Heart right ventricle (tissue), 16 donors: ENCODE measurements at regions not wholly inside any gene's neighbourhood (a gene's known extent, or its start where the extent isn't known, plus 50 kb on each side); places are given as distances from the start of the nearest gene placed in this dataset.

Experiments used
- ATAC-seq, 8 donors: fragments of 200-7000 bp; cut with Tn5 transposase; one replicate each; pipeline ENCODE4 v1.9.1; 2020; ENCODE audit warnings: mild to moderate bottlenecking in 8 of 8, moderate library complexity in 8 of 8, moderate number of reproducible peaks in 1 of 8
- DNase-seq, 2 donors: peaks; one replicate each; pipeline ENCODE4 v3.0.0-alpha.2; 2020
- H3K27ac ChIP-seq, 10 donors: fragments of 200-600 bp; sonication (generic) in 2 of 10; one replicate each; pipeline versions ENCODE4 v1.5.0 to v1.8.0; 2020 to 2022; ENCODE audit warnings: mild to moderate bottlenecking in 3 of 10
- H3K27me3 ChIP-seq, 7 donors: fragments of 200-600 bp; one replicate each; pipeline ENCODE4 v1.8.0; 2021 to 2022; ENCODE audit warnings: mild to moderate bottlenecking in 2 of 7
- H3K36me3 ChIP-seq, 9 donors: fragments of 200-600 bp; sonication (generic) in 1 of 9; one replicate each; pipeline versions ENCODE4 v1.5.0 to v1.8.0; 2020 to 2022; ENCODE audit warnings: mild to moderate bottlenecking in 2 of 9
- H3K4me1 ChIP-seq, 9 donors: fragments of 200-600 bp; sonication (generic) in 1 of 9; one replicate each; pipeline versions ENCODE4 v1.5.0 to v1.8.0; 2020 to 2022; ENCODE audit warnings: mild to moderate bottlenecking in 4 of 9
- H3K4me3 ChIP-seq, 10 donors: fragments of 200-600 bp; sonication (generic) in 2 of 10; one replicate each; pipeline versions ENCODE4 v1.5.0 to v1.8.0; 2020 to 2022; ENCODE audit warnings: mild to moderate bottlenecking in 7 of 10, moderate library complexity in 2 of 10
- H3K9me3 ChIP-seq, 11 donors: fragments of 200-600 bp in 10 of 11; sonication (generic) in 2 of 11; one replicate each; pipeline versions ENCODE4 v1.5.0 to v1.8.0; 2013 to 2022; ENCODE audit warnings: mild to moderate bottlenecking in 2 of 11, control low read depth in 1 of 11, moderate library complexity in 1 of 11
- WGBS, 2 donors: extraction: QIAGEN DNeasy Blood & Tissue Kit; methylation state at CpG; one replicate each; pipeline ENCODE4 v1.1.7; 2013; ENCODE audit warnings: inconsistent platforms in 1 of 2; 5-methylcytosine and 5-hydroxymethylcytosine counted together
- intact Hi-C, 10 donors: fragments of 100-400 bp; cut with DNase I; formaldehyde crosslinking; loops; one replicate each; pipeline versions ENCODE4 v1.11.1 to v1.14.2; 2022
- TF ChIP-seq, protein P1 (sequence below), 9 donors: fragments of 200-600 bp; sonication (generic) in 2 of 9; IDR thresholded peaks; one replicate each; pipeline versions ENCODE4 v1.5.0 to v1.8.0; 2021 to 2022; ENCODE audit warnings: antibody characterized with exemption in 9 of 9, mild to moderate bottlenecking in 5 of 9, moderate library complexity in 1 of 9
- donor health status: Arrhythmogenic right ventricular cardiomyopathy.
- donor health status: ischemic (EF 13 %, LVEDD 7.1; RV severe dilation, severe dysfunction).
- donor health status: healthy with polysubstance abuse.
- donor health status: DM: no; HTN: yes; CAD: no.
- donor health status: DM: no; HTN: no; CAD: no.
- donor health status: ischemic (EF 25% LVEDD 6.9; RV normal size, moderate dysfunction).
- donor health status: ischemic (EF 25% LVEDD 5.7; RV mildly dilated, moderate dysfunction).
- donor health status: healthy.
- donor health status: DM: yes; HTN: yes; CAD: no.
- donor health status: Ischemic cardiomyopathy.
- donor health status: ischemic (EF 35%, LVEDD 5.7; RV mildly dilated, moderate dysfunction).
- donor health status: nonischemic (EF 11% LVEDD 7.7; RV severe dilation, severe dysfunction).
- donor health status: DM: yes; HTN: yes; CAD: no.
- donor health status: PGD.
- donor health status: ischemic (EF 29% LVEDD 5.4; RV normal size, mild dysfunction).
- donor health status: nonischemic (EF 23%, LVEDD 6.1; RV moderate dilation, normal function).

GRCh38 chr6:12578097-12578496 is 138.5 kb upstream of the PHACTR1 start:
- Histone ChIP-seq H3K4me1 (peaks cover 0 to 9% (median 3%) of the 10 kb centered on the region in 9 donors), H3K27me3 (no peaks in the 10 kb centered on the region), H3K36me3 (no peaks in the 10 kb centered on the region), H3K9me3 (no peaks in the 10 kb centered on the region), H3K4me3 (no peak overlapping the region), H3K27ac (no peak overlapping the region)
- ATAC-seq (no peak), DNase-seq (no peak)
- TF ChIP-seq, protein P1, sequence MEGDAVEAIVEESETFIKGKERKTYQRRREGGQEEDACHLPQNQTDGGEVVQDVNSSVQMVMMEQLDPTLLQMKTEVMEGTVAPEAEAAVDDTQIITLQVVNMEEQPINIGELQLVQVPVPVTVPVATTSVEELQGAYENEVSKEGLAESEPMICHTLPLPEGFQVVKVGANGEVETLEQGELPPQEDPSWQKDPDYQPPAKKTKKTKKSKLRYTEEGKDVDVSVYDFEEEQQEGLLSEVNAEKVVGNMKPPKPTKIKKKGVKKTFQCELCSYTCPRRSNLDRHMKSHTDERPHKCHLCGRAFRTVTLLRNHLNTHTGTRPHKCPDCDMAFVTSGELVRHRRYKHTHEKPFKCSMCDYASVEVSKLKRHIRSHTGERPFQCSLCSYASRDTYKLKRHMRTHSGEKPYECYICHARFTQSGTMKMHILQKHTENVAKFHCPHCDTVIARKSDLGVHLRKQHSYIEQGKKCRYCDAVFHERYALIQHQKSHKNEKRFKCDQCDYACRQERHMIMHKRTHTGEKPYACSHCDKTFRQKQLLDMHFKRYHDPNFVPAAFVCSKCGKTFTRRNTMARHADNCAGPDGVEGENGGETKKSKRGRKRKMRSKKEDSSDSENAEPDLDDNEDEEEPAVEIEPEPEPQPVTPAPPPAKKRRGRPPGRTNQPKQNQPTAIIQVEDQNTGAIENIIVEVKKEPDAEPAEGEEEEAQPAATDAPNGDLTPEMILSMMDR (IDR thresholded peaks at IDR 0.05), result no peak
- intact Hi-C loops, result no loop called here

GRCh38 chr6:12578751-12579150 is 137.8 kb upstream of the PHACTR1 start:
- no peak overlapping the region for H3K4me3 ChIP-seq
- TF ChIP-seq, protein P1 (IDR thresholded peaks at IDR 0.05), result no peak
- H3K4me1 ChIP-seq, result peaks cover 0 to 4% (median 0%) of the 10 kb centered on the region in 9 donors
- H3K27me3 ChIP-seq, result no peaks in the 10 kb centered on the region
- no peak for DNase-seq
- intact Hi-C loops, result no loop called here
- ATAC-seq, result no peak
- 96% methylated on average over 3 of the region's 3 CpGs for WGBS, 2 donors
- no peaks in the 10 kb centered on the region for H3K9me3 ChIP-seq
- no peak overlapping the region for H3K27ac ChIP-seq
- no peaks in the 10 kb centered on the region for H3K36me3 ChIP-seq

DNA sequence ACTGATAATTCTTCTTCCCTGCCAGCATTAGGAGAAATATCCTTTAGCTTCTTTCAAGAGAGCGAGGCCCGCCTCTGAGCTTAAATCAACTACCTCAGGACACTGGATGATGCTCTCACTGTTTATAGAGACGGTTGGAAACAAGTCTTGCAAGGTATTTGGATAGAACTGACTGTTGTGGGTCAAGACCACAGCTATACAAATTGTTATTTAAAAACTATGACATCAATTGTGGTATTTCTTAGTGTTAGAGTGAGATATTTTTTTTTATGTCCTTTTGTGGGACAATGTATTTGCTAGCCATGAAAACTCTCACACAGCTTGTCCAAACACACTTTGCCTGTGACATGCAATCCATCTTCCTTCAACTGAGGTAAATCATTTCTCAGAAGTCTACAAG is 136.3 kb upstream of the PHACTR1 start:
- no peaks in the 10 kb centered on the region for H3K27me3 ChIP-seq

GRCh38 chr6:12582421-12583110 is 134.0 kb upstream of the PHACTR1 start:
- Histone ChIP-seq H3K4me3 (no peak overlapping the region), H3K27ac (no peak overlapping the region), H3K9me3 (no peaks in the 10 kb centered on the region), H3K27me3 (no peaks in the 10 kb centered on the region), H3K36me3 (no peaks in the 10 kb centered on the region), H3K4me1 (peaks cover 0 to 24% (median 8%) of the 10 kb centered on the region in 9 donors)
- intact Hi-C loops, result no loop called here
- TF ChIP-seq, protein P1 (IDR thresholded peaks at IDR 0.05), result no peak
- ATAC-seq (no peak), DNase-seq (no peak)
- 81 to 82% methylated on average over 4 of the region's 4 CpGs for WGBS, 2 donors

More for the DNA sequence above, 136.3 kb upstream of the PHACTR1 start:
- H3K4me3 ChIP-seq, result no peak overlapping the region
- no peaks in the 10 kb centered on the region for H3K9me3 ChIP-seq
- H3K27ac ChIP-seq, result no peak overlapping the region
- WGBS, 2 donors, result 94 to 97% methylated on average over 3 of the region's 3 CpGs
- no peaks in the 10 kb centered on the region for H3K36me3 ChIP-seq
- TF ChIP-seq, protein P1 (IDR thresholded peaks at IDR 0.05), result no peak
- peaks cover 0 to 11% (median 3%) of the 10 kb centered on the region in 9 donors for H3K4me1 ChIP-seq
- no peak for ATAC-seq
- no peak for DNase-seq
- intact Hi-C loops, result no loop called here
